HCT116 (cell line): ENCODE measurements at regions not wholly inside any gene's neighbourhood (a gene's known extent, or its start where the extent isn't known, plus 50 kb on each side); places are given as distances from the start of the nearest gene placed in this dataset.

Source experiments
- ATAC-seq: fragments of 200-7000 bp; cut with Tn5 transposase; 2 replicates; pipeline ENCODE4 v1.9.1; 2020; ENCODE audit warnings: mild to moderate bottlenecking, moderate library complexity
- BruUV-seq: library from RNA; stranded (reverse); fragments of 400-500 nt; replicated peaks from 2 replicates; lab custom pipeline; 2021; lab: Mats Ljungman, UMichigan
- CTCF ChIA-PET: fragments of 300-600 bp; sonication (Branson Sonifier 250); formaldehyde crosslinking; loops from one replicate; lab custom pipeline; 2021; ENCODE audit warnings: antibody characterized with exemption; lab: Charles Lee
- POLR2A ChIA-PET: fragments of 300-600, 350-600 bp; sonication (Branson Sonifier 250); formaldehyde crosslinking; loops from one replicate; lab custom pipeline; 2021; ENCODE audit warnings: antibody characterized with exemption; lab: Charles Lee
- RAD21 ChIA-PET, 2 experiments: fragments of 300-600 bp; sonication (Branson Sonifier 250); formaldehyde crosslinking; loops; one replicate each; lab custom pipeline; 2023; ENCODE audit warnings: low total read pairs in 2 of 2; ENCODE audit not compliant: uncharacterized antibody in 2 of 2, unreplicated experiment in 2 of 2, low non-redundant PET in 1 of 2; lab: Charles Lee
- DNase-seq: peaks from one replicate; pipeline ENCODE4 v3.0.0-alpha.2; 2010; ENCODE audit warnings: low read depth, low spot score
- H2AFZ ChIP-seq: fragments of 200-600 bp; shearing (Covaris generic), sonication (generic); 2 replicates; pipeline ENCODE4 v1.6.1; 2017; ENCODE audit warnings: low read depth, mixed run types, mixed read lengths, antibody characterized with exemption, low read length; ENCODE audit not compliant: poor library complexity, severe bottlenecking
- H3K27ac ChIP-seq: 2 replicates; pipeline ENCODE4 v1.5.1; 2012; ENCODE audit warnings: low read depth, low read length
- H3K27me3 ChIP-seq: fragments of 200-600 bp; sonication (generic); 2 replicates; pipeline ENCODE4 v1.6.1; 2016; ENCODE audit warnings: mixed run types, low read length, mixed read lengths; ENCODE audit not compliant: insufficient read depth
- H3K36me3 ChIP-seq, 2 experiments: fragments of 200-500 bp in 1 of 2; fragments of 200-600 bp in 1 of 2; sonication (Bioruptor generic) in 1 of 2; sonication (generic) in 1 of 2; 2 replicates each; pipeline versions ENCODE4 v1.5.1 to v1.6.1; 2014 to 2016; ENCODE audit warnings: low read length in 2 of 2, inconsistent platforms in 1 of 2, mixed read lengths in 1 of 2, mixed run types in 1 of 2; ENCODE audit not compliant: insufficient read depth in 2 of 2, control insufficient read depth in 1 of 2
- H3K4me1 ChIP-seq, 2 experiments: fragments of 200-600 bp in 1 of 2; sonication (generic) in 1 of 2; 2 replicates each; pipeline versions ENCODE4 v1.5.1 to v1.6.1; 2012 to 2017; ENCODE audit warnings: low read length in 2 of 2, inconsistent platforms in 1 of 2, mild to moderate bottlenecking in 1 of 2, mixed read lengths in 1 of 2, mixed run types in 1 of 2, moderate library complexity in 1 of 2; ENCODE audit not compliant: insufficient read depth in 2 of 2, control insufficient read depth in 1 of 2
- H3K4me2 ChIP-seq: fragments of 200-600 bp; sonication (generic); 2 replicates; pipeline ENCODE4 v1.6.1; 2017; ENCODE audit warnings: mixed run types, low read length, mixed read lengths
- H3K4me3 ChIP-seq, 2 experiments: fragments of 200-600 bp in 1 of 2; sonication (generic) in 1 of 2; replicated peaks in 1 of 2; 2 replicates each; pipeline ENCODE4 v1.5.1; 2011 to 2016; ENCODE audit warnings: low read length in 2 of 2, control low read depth in 1 of 2, low read depth in 1 of 2, mild to moderate bottlenecking in 1 of 2, mixed read lengths in 1 of 2, mixed run types in 1 of 2
- H3K79me2 ChIP-seq: fragments of 200-600 bp; sonication (generic); 2 replicates; pipeline ENCODE4 v1.6.1; 2017; ENCODE audit warnings: mild to moderate bottlenecking, mixed run types, low read length, moderate library complexity, mixed read lengths; ENCODE audit not compliant: insufficient read depth
- H3K9ac ChIP-seq: fragments of 200-600 bp; sonication (generic); 2 replicates; pipeline ENCODE4 v1.6.1; 2016; ENCODE audit warnings: low read length, mixed read lengths
- H3K9me2 ChIP-seq: fragments of 200-600 bp; sonication (generic), shearing (Covaris generic); 2 replicates; pipeline ENCODE4 v1.6.1; 2017; ENCODE audit warnings: mixed run types, mild to moderate bottlenecking, moderate library complexity; ENCODE audit not compliant: insufficient read depth
- H3K9me3 ChIP-seq, 2 experiments: fragments of 200-500 bp in 1 of 2; fragments of 200-600 bp in 1 of 2; sonication (Bioruptor generic) in 1 of 2; sonication (generic) in 1 of 2; 2 replicates each; pipeline ENCODE4 v1.6.1; 2014 to 2017; ENCODE audit warnings: low read length in 2 of 2, mixed read lengths in 2 of 2, inconsistent platforms in 1 of 2, low read depth in 1 of 2, mild to moderate bottlenecking in 1 of 2, mixed run types in 1 of 2, moderate library complexity in 1 of 2; ENCODE audit not compliant: control insufficient read depth in 1 of 2, insufficient read depth in 1 of 2
- H4K20me1 ChIP-seq: fragments of 200-600 bp; sonication (generic), shearing (Covaris generic); 2 replicates; pipeline ENCODE4 v1.6.1; 2017; ENCODE audit warnings: mixed run types, mild to moderate bottlenecking, moderate library complexity; ENCODE audit not compliant: insufficient read depth
- CBX3 ChIP-seq: IDR thresholded peaks from 2 replicates; pipeline ENCODE4 v1.6.1; 2012; ENCODE audit warnings: low read depth
- CEBPB ChIP-seq: IDR thresholded peaks from 2 replicates; pipeline ENCODE4 v1.6.1; 2012; ENCODE audit warnings: low read depth
- EGR1 ChIP-seq: IDR thresholded peaks from 2 replicates; pipeline ENCODE4 v1.6.1; 2012; ENCODE audit warnings: low read depth
- EZH2 ChIP-seq: fragments of 200-600 bp; sonication (generic); IDR thresholded peaks from 2 replicates; pipeline ENCODE4 v1.6.1; 2017; ENCODE audit warnings: antibody characterized with exemption, mixed run types
- FOSL1 ChIP-seq: IDR thresholded peaks from 2 replicates; pipeline ENCODE4 v1.6.1; 2012; ENCODE audit warnings: low read depth
- POLR2A ChIP-seq: IDR thresholded peaks from 2 replicates; pipeline ENCODE4 v1.7.0; 2011; ENCODE audit warnings: borderline replicate concordance; ENCODE audit not compliant: insufficient read depth, insufficient read length; ENCODE audit errors: extremely low read depth
- POLR2AphosphoS5 ChIP-seq: IDR thresholded peaks from 2 replicates; pipeline ENCODE4 v1.6.1; 2011; ENCODE audit warnings: mild to moderate bottlenecking, low read depth, low read length, moderate library complexity
- RAD21 ChIP-seq: IDR thresholded peaks from 2 replicates; pipeline ENCODE4 v1.6.1; 2012; ENCODE audit warnings: low read depth, mild to moderate bottlenecking
- SIN3A ChIP-seq: IDR thresholded peaks from 2 replicates; pipeline ENCODE4 v1.6.1; 2012; ENCODE audit warnings: low read depth
- SRF ChIP-seq: IDR thresholded peaks from 2 replicates; pipeline ENCODE4 v1.6.1; 2012; ENCODE audit warnings: low read depth
- TCF7L2 ChIP-seq: IDR thresholded peaks from 2 replicates; pipeline ENCODE4 v1.7.0; 2011; ENCODE audit warnings: borderline replicate concordance, inconsistent platforms; ENCODE audit not compliant: insufficient read depth, insufficient read length; ENCODE audit errors: extremely low read depth
- ZFX ChIP-seq: fragments of 450-650 bp; IDR thresholded peaks from 2 replicates; pipeline ENCODE4 v1.6.1; 2017
- ZNF274 ChIP-seq: fragments of 200-500 bp; sonication (Bioruptor generic); IDR thresholded peaks from 2 replicates; pipeline ENCODE4 v1.6.1; 2014; ENCODE audit warnings: mild to moderate bottlenecking, low read depth, low read length, inconsistent platforms
- intact Hi-C: fragments of 100-400 bp; cut with micrococcal nuclease; formaldehyde crosslinking; loops from 2 replicates; pipeline ENCODE4 v1.10.0; 2022
- TF ChIP-seq, protein P1 (sequence below): IDR thresholded peaks from 2 replicates; pipeline ENCODE4 v1.6.1; 2012; ENCODE audit warnings: low read depth
- TF ChIP-seq, protein P2 (sequence below): IDR thresholded peaks from 2 replicates; pipeline ENCODE4 v1.6.1; 2011; ENCODE audit warnings: mild to moderate bottlenecking, low read length, moderate library complexity; ENCODE audit not compliant: insufficient replicate concordance; ENCODE audit errors: extremely low read depth
- TF ChIP-seq, protein P3 (sequence below): IDR thresholded peaks from 2 replicates; pipeline ENCODE4 v1.6.1; 2012

DNA sequence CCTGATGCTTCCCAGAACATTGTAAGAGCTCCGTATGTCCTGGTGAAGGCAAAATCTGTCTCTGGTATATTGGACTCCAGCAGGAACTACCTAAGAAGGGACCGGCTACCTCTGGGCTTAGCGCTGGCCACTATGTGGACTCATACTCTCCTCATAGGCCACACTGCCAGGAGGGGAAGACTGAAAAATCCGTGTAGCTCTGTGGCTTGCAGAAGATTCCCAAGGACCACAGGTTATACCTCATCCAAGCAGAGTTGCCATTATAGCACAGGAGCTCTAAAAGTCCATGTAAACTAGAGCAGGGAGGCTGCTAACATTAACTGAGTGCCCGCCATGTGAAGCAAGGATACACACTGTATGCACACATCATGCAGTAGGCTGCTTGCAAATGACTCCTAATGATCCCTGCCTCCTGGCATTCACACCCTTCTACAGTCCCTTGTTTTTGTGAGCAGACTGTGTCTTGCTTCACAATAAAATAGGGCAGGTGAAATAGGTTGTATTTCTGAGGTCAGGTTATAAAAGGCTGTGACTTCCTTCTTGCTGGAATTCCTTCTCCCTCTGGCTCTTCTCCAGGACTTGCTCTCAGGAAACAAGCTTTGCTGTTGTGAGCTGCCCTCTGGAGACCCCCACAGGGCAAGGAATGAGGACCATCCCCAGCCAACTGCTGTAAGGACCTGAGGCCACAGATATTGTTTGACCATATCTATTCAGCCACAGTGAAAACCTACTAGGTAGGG, 192.6 kb upstream of the UBL3 start:
- no peaks in the 10 kb centered on the region for H3K4me1 ChIP-seq
- no TSS peak for BruUV-seq
- H3K9me2 ChIP-seq: no peaks in the 10 kb centered on the region

More for the DNA sequence above, 192.6 kb upstream of the UBL3 start:
- ChIA-PET CTCF (no interaction called here), RAD21 (no interaction called here), POLR2A (no interaction called here)
- TF ChIP-seq, protein P1, sequence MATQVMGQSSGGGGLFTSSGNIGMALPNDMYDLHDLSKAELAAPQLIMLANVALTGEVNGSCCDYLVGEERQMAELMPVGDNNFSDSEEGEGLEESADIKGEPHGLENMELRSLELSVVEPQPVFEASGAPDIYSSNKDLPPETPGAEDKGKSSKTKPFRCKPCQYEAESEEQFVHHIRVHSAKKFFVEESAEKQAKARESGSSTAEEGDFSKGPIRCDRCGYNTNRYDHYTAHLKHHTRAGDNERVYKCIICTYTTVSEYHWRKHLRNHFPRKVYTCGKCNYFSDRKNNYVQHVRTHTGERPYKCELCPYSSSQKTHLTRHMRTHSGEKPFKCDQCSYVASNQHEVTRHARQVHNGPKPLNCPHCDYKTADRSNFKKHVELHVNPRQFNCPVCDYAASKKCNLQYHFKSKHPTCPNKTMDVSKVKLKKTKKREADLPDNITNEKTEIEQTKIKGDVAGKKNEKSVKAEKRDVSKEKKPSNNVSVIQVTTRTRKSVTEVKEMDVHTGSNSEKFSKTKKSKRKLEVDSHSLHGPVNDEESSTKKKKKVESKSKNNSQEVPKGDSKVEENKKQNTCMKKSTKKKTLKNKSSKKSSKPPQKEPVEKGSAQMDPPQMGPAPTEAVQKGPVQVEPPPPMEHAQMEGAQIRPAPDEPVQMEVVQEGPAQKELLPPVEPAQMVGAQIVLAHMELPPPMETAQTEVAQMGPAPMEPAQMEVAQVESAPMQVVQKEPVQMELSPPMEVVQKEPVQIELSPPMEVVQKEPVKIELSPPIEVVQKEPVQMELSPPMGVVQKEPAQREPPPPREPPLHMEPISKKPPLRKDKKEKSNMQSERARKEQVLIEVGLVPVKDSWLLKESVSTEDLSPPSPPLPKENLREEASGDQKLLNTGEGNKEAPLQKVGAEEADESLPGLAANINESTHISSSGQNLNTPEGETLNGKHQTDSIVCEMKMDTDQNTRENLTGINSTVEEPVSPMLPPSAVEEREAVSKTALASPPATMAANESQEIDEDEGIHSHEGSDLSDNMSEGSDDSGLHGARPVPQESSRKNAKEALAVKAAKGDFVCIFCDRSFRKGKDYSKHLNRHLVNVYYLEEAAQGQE: no peak
- TF ChIP-seq TCF7L2 (no peak), POLR2AphosphoS5 (no peak), EZH2 (no peak), CEBPB (no peak), CBX3 (no peak), ZFX (no peak), ZNF274 (no peak), EGR1 (no peak), FOSL1 (no peak), SRF (no peak), SIN3A (no peak), RAD21 (no peak), POLR2A (no peak)
- TF ChIP-seq, protein P2, sequence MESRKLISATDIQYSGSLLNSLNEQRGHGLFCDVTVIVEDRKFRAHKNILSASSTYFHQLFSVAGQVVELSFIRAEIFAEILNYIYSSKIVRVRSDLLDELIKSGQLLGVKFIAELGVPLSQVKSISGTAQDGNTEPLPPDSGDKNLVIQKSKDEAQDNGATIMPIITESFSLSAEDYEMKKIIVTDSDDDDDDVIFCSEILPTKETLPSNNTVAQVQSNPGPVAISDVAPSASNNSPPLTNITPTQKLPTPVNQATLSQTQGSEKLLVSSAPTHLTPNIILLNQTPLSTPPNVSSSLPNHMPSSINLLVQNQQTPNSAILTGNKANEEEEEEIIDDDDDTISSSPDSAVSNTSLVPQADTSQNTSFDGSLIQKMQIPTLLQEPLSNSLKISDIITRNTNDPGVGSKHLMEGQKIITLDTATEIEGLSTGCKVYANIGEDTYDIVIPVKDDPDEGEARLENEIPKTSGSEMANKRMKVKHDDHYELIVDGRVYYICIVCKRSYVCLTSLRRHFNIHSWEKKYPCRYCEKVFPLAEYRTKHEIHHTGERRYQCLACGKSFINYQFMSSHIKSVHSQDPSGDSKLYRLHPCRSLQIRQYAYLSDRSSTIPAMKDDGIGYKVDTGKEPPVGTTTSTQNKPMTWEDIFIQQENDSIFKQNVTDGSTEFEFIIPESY: no peak
- TF ChIP-seq, protein P3, sequence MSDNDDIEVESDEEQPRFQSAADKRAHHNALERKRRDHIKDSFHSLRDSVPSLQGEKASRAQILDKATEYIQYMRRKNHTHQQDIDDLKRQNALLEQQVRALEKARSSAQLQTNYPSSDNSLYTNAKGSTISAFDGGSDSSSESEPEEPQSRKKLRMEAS: no peak
- Histone ChIP-seq H2AFZ (no peak overlapping the region), H3K4me3 (no peak overlapping the region), H3K9me3 (no peaks in the 10 kb centered on the region), H3K4me2 (no peak overlapping the region), H4K20me1 (no peaks in the 10 kb centered on the region), H3K36me3 (no peaks in the 10 kb centered on the region), H3K27me3 (peaks cover 20% of the 10 kb centered on the region; the same call in 1 of the 2 replicates), H3K79me2 (no peaks in the 10 kb centered on the region), H3K27ac (no peak overlapping the region), H3K9ac (no peak overlapping the region)
- intact Hi-C loops: no loop called here
- DNase-seq: no peak
- no peak for ATAC-seq
